ENCODE measurements at regions not wholly inside any gene's neighbourhood (a gene's known extent, or its start where the extent isn't known, plus 50 kb on each side); places are given as distances from the start of the nearest gene placed in this dataset.

- H3K9me3 Mint-ChIP-seq = peaks cover 0 to 6% (median 3%) of the 10 kb centered on the region in 6 donors
- no peaks in the 10 kb centered on the region for H3K4me1 Mint-ChIP-seq
- no peaks in the 10 kb centered on the region for H3K36me3 Mint-ChIP-seq
- no peak for DNase-seq
- no peak overlapping the region for H3K4me3 Mint-ChIP-seq
- H3K27me3 Mint-ChIP-seq (ENCODE audit: low read depth in 3 of 3) = peaks cover 0 to 3% (median 0%) of the 10 kb centered on the region in 3 donors
- no peak overlapping the region for H3K27ac Mint-ChIP-seq
Observed at GRCh38 chr4:177093964-177094363, 215.7 kb upstream of the NEIL3 start.

GRCh38 chr4:177097291-177097690 is 212.4 kb upstream of the NEIL3 start:
- Mint-ChIP-seq H3K36me3 (no peaks in the 10 kb centered on the region), H3K4me3 (no peak overlapping the region), H3K4me1 (no peaks in the 10 kb centered on the region), H3K27ac (no peak overlapping the region), H3K27me3 (ENCODE audit: low read depth in 3 of 3) (peaks cover 0 to 3% (median 0%) of the 10 kb centered on the region in 3 donors), H3K9me3 (peaks cover 0 to 4% (median 0%) of the 10 kb centered on the region in 6 donors)
- no peak for DNase-seq

GRCh38 chr4:177099211-177099610 is 210.5 kb upstream of the NEIL3 start:
- no peak overlapping the region for H3K27ac Mint-ChIP-seq
- H3K4me1 Mint-ChIP-seq = no peaks in the 10 kb centered on the region
- peaks cover 0 to 4% (median 0%) of the 10 kb centered on the region in 6 donors for H3K9me3 Mint-ChIP-seq
- no peak for DNase-seq
- no peaks in the 10 kb centered on the region for H3K36me3 Mint-ChIP-seq
- H3K4me3 Mint-ChIP-seq = no peak overlapping the region
- no peaks in the 10 kb centered on the region for H3K27me3 Mint-ChIP-seq (ENCODE audit: low read depth in 3 of 3)

GRCh38 chr4:177100307-177100706 is 209.4 kb upstream of the NEIL3 start:
- no peak overlapping the region for H3K27ac Mint-ChIP-seq
- no peaks in the 10 kb centered on the region for H3K36me3 Mint-ChIP-seq
- no peak overlapping the region for H3K4me3 Mint-ChIP-seq
- no peak for DNase-seq
- no peaks in the 10 kb centered on the region for H3K27me3 Mint-ChIP-seq (ENCODE audit: low read depth in 3 of 3)
- peaks cover 0 to 4% (median 0%) of the 10 kb centered on the region in 6 donors for H3K9me3 Mint-ChIP-seq
- no peaks in the 10 kb centered on the region for H3K4me1 Mint-ChIP-seq

GRCh38 chr4:177103619-177104018 is 206.1 kb upstream of the NEIL3 start:
- no peak overlapping the region for H3K27ac Mint-ChIP-seq
- no peaks in the 10 kb centered on the region for H3K27me3 Mint-ChIP-seq (ENCODE audit: low read depth in 3 of 3)
- H3K4me1 Mint-ChIP-seq = no peaks in the 10 kb centered on the region
- H3K4me3 Mint-ChIP-seq = no peak overlapping the region
- no peak for DNase-seq
- H3K9me3 Mint-ChIP-seq = peaks cover 0 to 4% (median 0%) of the 10 kb centered on the region in 6 donors
- no peaks in the 10 kb centered on the region for H3K36me3 Mint-ChIP-seq

- H3K4me1 Mint-ChIP-seq = no peaks in the 10 kb centered on the region
- DNase-seq = no peak
- no peak overlapping the region for H3K27ac Mint-ChIP-seq
- no peaks in the 10 kb centered on the region for H3K36me3 Mint-ChIP-seq
- no peaks in the 10 kb centered on the region for H3K27me3 Mint-ChIP-seq (ENCODE audit: low read depth in 3 of 3)
- no peak overlapping the region for H3K4me3 Mint-ChIP-seq
- H3K9me3 Mint-ChIP-seq = peaks cover 0 to 8% (median 4%) of the 10 kb centered on the region in 6 donors
Observed at GRCh38 chr4:177105536-177105935, 204.1 kb upstream of the NEIL3 start.

- no peak overlapping the region for H3K27ac Mint-ChIP-seq
- no peaks in the 10 kb centered on the region for H3K4me1 Mint-ChIP-seq
- no peaks in the 10 kb centered on the region for H3K27me3 Mint-ChIP-seq (ENCODE audit: low read depth in 3 of 3)
- H3K4me3 Mint-ChIP-seq = no peak overlapping the region
- H3K9me3 Mint-ChIP-seq = peaks cover 3 to 14% (median 8%) of the 10 kb centered on the region in 6 donors
- no peak for DNase-seq
- no peaks in the 10 kb centered on the region for H3K36me3 Mint-ChIP-seq
Observed at GRCh38 chr4:177107288-177107921, 202.3 kb upstream of the NEIL3 start.

GRCh38 chr4:177108708-177109107 is 201.0 kb upstream of the NEIL3 start:
- H3K27me3 Mint-ChIP-seq (ENCODE audit: low read depth in 3 of 3) = no peaks in the 10 kb centered on the region
- H3K4me3 Mint-ChIP-seq = no peak overlapping the region
- H3K9me3 Mint-ChIP-seq = peaks cover 5 to 20% (median 10%) of the 10 kb centered on the region in 6 donors
- no peaks in the 10 kb centered on the region for H3K36me3 Mint-ChIP-seq
- H3K4me1 Mint-ChIP-seq = no peaks in the 10 kb centered on the region
- DNase-seq = no peak
- H3K27ac Mint-ChIP-seq = no peak overlapping the region

- no peaks in the 10 kb centered on the region for H3K36me3 Mint-ChIP-seq
- no peak for DNase-seq
- H3K4me1 Mint-ChIP-seq = no peaks in the 10 kb centered on the region
- H3K4me3 Mint-ChIP-seq = no peak overlapping the region
- H3K9me3 Mint-ChIP-seq = peaks cover 5 to 20% (median 11%) of the 10 kb centered on the region in 6 donors
- no peaks in the 10 kb centered on the region for H3K27me3 Mint-ChIP-seq (ENCODE audit: low read depth in 3 of 3)
- no peak overlapping the region for H3K27ac Mint-ChIP-seq
Observed at GRCh38 chr4:177109769-177110168, 199.9 kb upstream of the NEIL3 start.

GRCh38 chr4:177116161-177116560 is 193.5 kb upstream of the NEIL3 start:
- Mint-ChIP-seq H3K36me3 (no peaks in the 10 kb centered on the region), H3K4me3 (no peak overlapping the region), H3K27me3 (ENCODE audit: low read depth in 3 of 3) (no peaks in the 10 kb centered on the region), H3K4me1 (no peaks in the 10 kb centered on the region), H3K9me3 (peaks cover 4 to 38% (median 22%) of the 10 kb centered on the region in 6 donors), H3K27ac (no peak overlapping the region)
- no peak for DNase-seq

GRCh38 chr4:177117256-177117655 is 192.4 kb upstream of the NEIL3 start:
- no peak for DNase-seq
- Mint-ChIP-seq H3K9me3 (peaks cover 3 to 34% (median 21%) of the 10 kb centered on the region in 6 donors), H3K4me3 (no peak overlapping the region), H3K27ac (no peak overlapping the region), H3K27me3 (ENCODE audit: low read depth in 3 of 3) (no peaks in the 10 kb centered on the region), H3K4me1 (no peaks in the 10 kb centered on the region), H3K36me3 (no peaks in the 10 kb centered on the region)

GRCh38 chr4:177118596-177118995 is 191.1 kb upstream of the NEIL3 start:
- peaks cover 0 to 2% (median 0%) of the 10 kb centered on the region in 3 donors for H3K27me3 Mint-ChIP-seq (ENCODE audit: low read depth in 3 of 3)
- no peak for DNase-seq
- H3K4me3 Mint-ChIP-seq = no peak overlapping the region
- H3K4me1 Mint-ChIP-seq = no peaks in the 10 kb centered on the region
- no peak overlapping the region for H3K27ac Mint-ChIP-seq
- peaks cover 2 to 33% (median 15%) of the 10 kb centered on the region in 6 donors for H3K9me3 Mint-ChIP-seq
- no peaks in the 10 kb centered on the region for H3K36me3 Mint-ChIP-seq

- Mint-ChIP-seq H3K4me1 (no peaks in the 10 kb centered on the region), H3K36me3 (no peaks in the 10 kb centered on the region), H3K9me3 (peaks cover 2 to 33% (median 15%) of the 10 kb centered on the region in 6 donors), H3K27me3 (ENCODE audit: low read depth in 3 of 3) (peaks cover 0 to 2% (median 0%) of the 10 kb centered on the region in 3 donors), H3K4me3 (no peak overlapping the region), H3K27ac (no peak overlapping the region)
- no peak for DNase-seq
Observed at GRCh38 chr4:177119021-177119471, 190.6 kb upstream of the NEIL3 start.

GRCh38 chr4:177119691-177120090 is 190.0 kb upstream of the NEIL3 start:
- no peaks in the 10 kb centered on the region for H3K36me3 Mint-ChIP-seq
- H3K4me1 Mint-ChIP-seq = no peaks in the 10 kb centered on the region
- H3K27me3 Mint-ChIP-seq (ENCODE audit: low read depth in 3 of 3) = peaks cover 0 to 2% (median 0%) of the 10 kb centered on the region in 3 donors
- H3K9me3 Mint-ChIP-seq = peaks cover 2 to 33% (median 15%) of the 10 kb centered on the region in 6 donors
- no peak for DNase-seq
- no peak overlapping the region for H3K4me3 Mint-ChIP-seq
- no peak overlapping the region for H3K27ac Mint-ChIP-seq

- DNase-seq = no peak
- Mint-ChIP-seq H3K36me3 (no peaks in the 10 kb centered on the region), H3K4me3 (no peak overlapping the region), H3K27ac (no peak overlapping the region), H3K9me3 (peaks cover 1 to 30% (median 16%) of the 10 kb centered on the region in 6 donors), H3K27me3 (ENCODE audit: low read depth in 3 of 3) (peaks cover 0 to 3% (median 2%) of the 10 kb centered on the region in 3 donors), H3K4me1 (no peaks in the 10 kb centered on the region)
Observed at GRCh38 chr4:177123811-177124210, 185.9 kb upstream of the NEIL3 start.
